Stimulated activated CD4-positive, alpha-beta T cell treated with anti-CD3 and anti-CD28 coated beads, Interleukin-2, amount 100 ng/mL, for 4 hours (primary cell): ENCODE measurements at regions not wholly inside any gene's neighbourhood (a gene's known extent, or its start where the extent isn't known, plus 50 kb on each side); places are given as distances from the start of the nearest gene placed in this dataset.
"Not testable (repeated sequence)": the region's sequence is repeated elsewhere in the genome, so short reads cannot be mapped to it uniquely, and the experiment has no call there.

ENCODE experiments used
- DNase-seq: peaks from one replicate; pipeline ENCODE4 v3.0.0-alpha.2; 2020; ENCODE audit warnings: low read depth

- no peak for DNase-seq
Measured at GRCh38 chr1:82371844-82372498, 571.2 kb downstream of the ADGRL2 start.

DNA sequence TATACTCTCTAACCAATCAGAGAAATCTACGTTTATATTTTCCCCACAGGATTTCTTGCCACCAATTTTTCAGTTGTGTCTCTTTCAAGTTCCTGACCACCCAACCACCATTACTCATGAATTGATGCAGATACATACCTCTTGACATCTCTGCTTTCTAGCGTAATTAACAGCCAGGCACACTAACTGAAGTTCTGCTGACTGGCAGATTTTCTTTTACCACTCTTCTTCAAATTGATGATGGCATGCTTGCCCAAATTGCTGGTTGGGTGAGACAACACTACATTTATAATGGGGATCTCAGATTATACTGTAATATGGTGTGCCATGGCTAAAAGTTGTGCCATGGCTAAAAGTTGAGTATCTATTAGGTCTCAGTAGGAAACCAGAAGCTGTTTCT is 566.7 kb downstream of the ADGRL2 start:
- no peak for DNase-seq

GRCh38 chr1:82366689-82367088 is 566.0 kb downstream of the ADGRL2 start:
- no peak for DNase-seq

GRCh38 chr1:82359541-82359940 is 558.8 kb downstream of the ADGRL2 start:
- DNase-seq = not testable (repeated sequence)

- not testable (repeated sequence) for DNase-seq
Measured at GRCh38 chr1:82358706-82359105, 558.0 kb downstream of the ADGRL2 start.

DNA sequence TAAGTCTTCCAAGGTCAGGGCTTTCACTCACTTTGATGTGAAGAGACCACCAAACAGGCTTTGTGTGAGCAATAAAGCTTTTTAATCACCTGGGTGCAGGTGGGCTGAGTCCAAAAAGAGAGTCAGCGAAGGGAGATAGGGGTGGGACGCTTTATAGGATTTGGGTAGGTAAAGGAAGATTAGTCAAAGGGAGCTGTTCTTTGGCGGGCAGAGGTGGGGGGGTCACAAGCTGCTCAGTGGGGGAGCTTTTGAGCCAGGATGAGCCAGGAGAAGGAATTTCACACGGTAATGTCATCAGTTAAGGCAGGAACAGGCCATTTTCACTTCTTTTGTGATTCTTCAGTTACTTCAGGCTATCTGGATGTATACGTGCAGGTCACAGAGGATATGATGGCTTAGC is 553.8 kb downstream of the ADGRL2 start:
- DNase-seq = not testable (repeated sequence)

DNA sequence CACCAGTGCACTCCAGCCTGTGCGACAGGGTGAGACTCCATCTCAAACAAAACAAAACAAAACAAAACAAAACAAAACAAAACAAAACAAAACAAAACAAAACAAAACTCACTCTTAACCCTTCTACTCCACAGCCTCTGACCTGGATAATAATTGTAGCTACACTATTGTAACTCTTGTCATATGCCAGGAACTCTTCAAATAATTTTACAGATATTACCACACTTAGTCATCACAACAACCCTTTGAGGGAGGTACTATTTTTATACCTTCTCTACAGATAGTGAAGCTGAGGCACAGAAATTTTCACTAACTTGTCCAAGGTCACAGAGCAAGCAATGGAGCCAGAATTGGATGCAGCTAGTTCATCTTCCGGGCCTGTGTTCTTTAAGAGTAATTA is 547.8 kb downstream of the ADGRL2 start:
- DNase-seq = no peak

DNA sequence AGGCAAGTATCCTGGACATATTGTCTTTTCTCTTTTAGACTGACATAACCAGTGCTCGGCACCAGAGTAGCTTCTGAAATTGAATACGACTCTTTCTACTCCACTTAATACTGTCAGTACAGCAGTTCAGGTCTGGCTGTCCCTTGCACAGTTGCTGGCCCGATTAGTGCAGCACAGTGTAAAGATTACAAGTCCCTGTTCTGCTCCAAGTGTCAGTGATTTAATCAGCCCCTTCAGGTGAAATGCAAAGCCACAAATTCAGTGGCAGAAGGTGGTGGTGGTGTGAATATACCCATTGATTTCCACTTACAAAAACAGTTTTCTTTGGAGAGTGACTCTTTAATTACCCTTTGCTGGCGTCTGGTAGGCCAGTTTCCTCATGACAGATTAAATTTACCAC is 545.4 kb downstream of the ADGRL2 start:
- no peak for DNase-seq

GRCh38 chr1:82343381-82343780 is 542.6 kb downstream of the ADGRL2 start:
- no peak for DNase-seq

DNA sequence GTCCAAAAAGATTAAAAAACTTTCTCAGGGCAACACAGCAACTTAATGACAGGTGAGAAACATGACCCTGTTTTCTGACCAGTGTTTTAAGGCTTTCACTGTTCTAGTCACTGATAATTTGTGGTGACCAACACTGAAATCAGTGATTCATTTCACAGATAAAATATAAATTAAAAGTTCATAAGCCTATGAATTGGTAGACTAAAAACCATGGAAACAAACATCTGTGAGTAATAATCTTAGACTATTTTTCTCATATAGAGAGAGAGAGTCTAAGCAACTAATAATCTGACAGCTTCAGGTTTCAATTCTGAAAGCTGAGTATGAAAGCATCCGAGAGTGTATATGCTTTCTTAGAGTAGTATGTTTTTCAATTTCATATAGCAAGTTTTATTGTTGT is 536.9 kb downstream of the ADGRL2 start:
- DNase-seq = no peak

DNA sequence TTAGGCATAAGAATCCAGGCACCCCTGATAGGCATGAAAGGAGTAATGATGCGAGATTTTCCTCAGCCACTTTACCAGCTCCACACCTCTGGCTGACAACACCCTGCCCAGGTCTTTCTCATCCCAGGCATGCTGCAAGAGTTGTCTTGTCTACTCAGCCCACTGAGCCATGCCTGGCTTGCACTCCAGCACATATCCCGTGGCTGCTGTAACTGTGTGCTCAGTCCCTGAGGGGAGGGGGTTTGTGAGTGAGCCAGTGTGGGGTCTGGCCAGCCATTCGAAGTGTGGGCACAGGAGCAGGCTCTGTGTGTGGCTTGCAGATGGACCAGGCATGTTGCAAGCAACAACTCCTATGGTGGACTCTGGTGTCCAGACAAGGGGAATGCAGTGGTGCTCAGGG is 529.6 kb downstream of the ADGRL2 start:
- no peak for DNase-seq

DNA sequence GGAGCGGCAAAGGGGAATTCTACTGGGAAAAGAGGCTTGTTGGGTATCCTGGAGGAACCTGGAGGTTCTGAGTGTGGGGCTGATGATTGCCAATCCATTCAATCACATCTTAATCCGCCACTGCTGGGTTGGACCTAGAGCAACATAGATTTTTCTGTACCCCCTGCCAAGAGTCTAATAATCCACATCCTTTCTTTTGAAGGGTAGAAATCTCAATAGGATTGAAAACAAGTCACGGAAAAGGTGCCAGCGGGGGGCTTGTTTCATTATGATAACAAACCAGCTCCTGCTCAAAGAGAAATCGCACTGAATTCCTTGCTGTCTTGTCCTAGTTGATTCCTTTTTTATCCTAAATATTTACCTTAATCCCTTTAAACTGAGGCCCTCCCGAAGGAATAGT is 528.5 kb downstream of the ADGRL2 start:
- no peak for DNase-seq

GRCh38 chr1:82323144-82323841 is 522.6 kb downstream of the ADGRL2 start:
- no peak for DNase-seq

GRCh38 chr1:82321794-82322193 is 521.1 kb downstream of the ADGRL2 start:
- DNase-seq = no peak

GRCh38 chr1:82319546-82319945 is 518.8 kb downstream of the ADGRL2 start:
- no peak for DNase-seq

DNA sequence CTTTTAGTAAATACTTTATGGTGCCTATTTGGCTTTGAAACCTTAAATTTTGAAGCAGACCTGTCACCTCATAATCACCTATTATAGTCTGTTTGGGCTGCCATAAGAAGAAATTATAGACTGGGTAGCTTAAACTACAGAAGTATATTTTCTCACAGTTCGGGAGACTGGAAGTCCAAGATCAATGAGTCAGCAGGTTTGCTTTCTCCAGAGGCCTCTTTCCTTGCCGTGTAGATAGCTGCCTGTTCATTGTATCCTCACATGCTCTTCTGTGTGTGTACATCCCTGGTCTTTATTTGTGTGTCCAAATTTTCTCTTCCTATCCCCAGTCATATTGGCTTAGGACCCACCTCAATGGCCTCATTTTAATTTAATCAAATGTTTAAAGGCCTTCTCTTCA is 518.2 kb downstream of the ADGRL2 start:
- no peak for DNase-seq

- no peak for DNase-seq
Measured at GRCh38 chr1:82318265-82318664, 517.5 kb downstream of the ADGRL2 start.

DNA sequence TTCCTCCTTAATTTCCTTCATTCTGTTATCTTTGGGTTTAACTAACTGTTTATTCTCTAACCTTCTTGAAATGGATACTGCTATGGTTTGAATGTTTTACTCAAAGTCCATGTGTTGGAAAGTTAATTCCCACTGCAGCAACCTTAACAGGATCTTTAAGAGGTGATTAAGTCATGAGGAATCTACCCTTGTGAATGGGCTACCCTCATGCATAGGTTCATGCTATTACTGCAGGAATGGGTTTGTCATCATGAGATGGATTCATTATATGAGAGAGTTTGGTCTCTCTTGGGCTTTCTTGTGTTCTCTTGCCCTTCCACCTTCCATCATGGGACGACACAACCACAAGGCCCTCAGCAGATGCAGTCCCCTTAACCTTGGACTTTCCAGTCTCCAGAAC is 516.9 kb downstream of the ADGRL2 start:
- DNase-seq = no peak

GRCh38 chr1:82299656-82300055 is 498.9 kb downstream of the ADGRL2 start:
- no peak for DNase-seq

- no peak for DNase-seq
Measured at GRCh38 chr1:82299056-82299455, 498.3 kb downstream of the ADGRL2 start.

- DNase-seq = no peak
Measured at GRCh38 chr1:82297139-82297896, 496.6 kb downstream of the ADGRL2 start.

DNA sequence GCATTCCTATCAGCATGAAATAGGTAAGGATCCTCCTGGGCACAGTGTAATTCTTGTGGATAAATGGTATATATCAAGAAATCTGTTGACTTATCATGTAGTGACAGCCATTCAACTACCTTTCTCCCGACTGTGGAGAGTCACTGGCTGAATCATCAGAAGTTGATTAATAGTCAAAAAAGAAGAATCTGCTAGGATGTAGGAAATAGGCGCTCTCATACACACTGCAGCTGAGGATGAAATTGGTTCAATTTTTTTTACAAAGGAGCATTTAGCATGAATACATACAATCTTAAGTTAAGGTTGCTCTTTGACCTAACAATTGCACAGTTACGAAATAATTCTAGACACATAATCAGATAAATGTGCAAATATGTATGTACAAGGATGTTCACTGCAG is 486.8 kb downstream of the ADGRL2 start:
- DNase-seq = no peak

- no peak for DNase-seq
Measured at GRCh38 chr1:82284213-82284612, 483.5 kb downstream of the ADGRL2 start.
